ENCODE measurements at regions not wholly inside any gene's neighbourhood (a gene's known extent, or its start where the extent isn't known, plus 50 kb on each side); places are given as distances from the start of the nearest gene placed in this dataset.

- no peak for TF ChIP-seq CTCF (IDR thresholded peaks at IDR 0.05; ENCODE audit: low read length)
- no peak for TF ChIP-seq EZH2 (IDR thresholded peaks at IDR 0.05; ENCODE audit: borderline replicate concordance, low read length)
These were observed 136.1 kb upstream of the COBL start for GRCh38 chr7:51452694-51453093.

All from OCI-LY1 (cell line).